ENCODE measurements at regions not wholly inside any gene's neighbourhood (a gene's known extent, or its start where the extent isn't known, plus 50 kb on each side); places are given as distances from the start of the nearest gene placed in this dataset.

DNA sequence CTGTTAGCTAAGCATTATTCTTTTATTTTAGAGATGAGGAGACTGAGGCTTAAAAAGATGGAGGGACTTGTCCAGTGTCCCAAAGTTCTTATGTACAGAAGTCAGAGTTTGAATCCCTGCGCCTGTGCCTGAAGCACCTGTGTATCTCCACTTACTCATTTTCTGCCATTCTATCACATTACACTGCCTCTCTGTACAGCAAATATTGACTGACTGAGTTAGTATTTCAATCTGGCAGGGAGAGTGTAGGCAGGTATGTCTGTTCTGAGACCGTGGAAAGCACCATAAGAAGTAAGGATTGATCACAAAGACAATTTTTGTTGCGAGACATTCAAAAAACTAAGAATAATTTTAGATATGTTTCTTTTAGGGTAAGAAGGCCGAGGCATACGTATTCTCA is 162.7 kb downstream of the KITLG start:
- no peak for DNase-seq (ENCODE audit: low read depth in 3 of 3)

DNA sequence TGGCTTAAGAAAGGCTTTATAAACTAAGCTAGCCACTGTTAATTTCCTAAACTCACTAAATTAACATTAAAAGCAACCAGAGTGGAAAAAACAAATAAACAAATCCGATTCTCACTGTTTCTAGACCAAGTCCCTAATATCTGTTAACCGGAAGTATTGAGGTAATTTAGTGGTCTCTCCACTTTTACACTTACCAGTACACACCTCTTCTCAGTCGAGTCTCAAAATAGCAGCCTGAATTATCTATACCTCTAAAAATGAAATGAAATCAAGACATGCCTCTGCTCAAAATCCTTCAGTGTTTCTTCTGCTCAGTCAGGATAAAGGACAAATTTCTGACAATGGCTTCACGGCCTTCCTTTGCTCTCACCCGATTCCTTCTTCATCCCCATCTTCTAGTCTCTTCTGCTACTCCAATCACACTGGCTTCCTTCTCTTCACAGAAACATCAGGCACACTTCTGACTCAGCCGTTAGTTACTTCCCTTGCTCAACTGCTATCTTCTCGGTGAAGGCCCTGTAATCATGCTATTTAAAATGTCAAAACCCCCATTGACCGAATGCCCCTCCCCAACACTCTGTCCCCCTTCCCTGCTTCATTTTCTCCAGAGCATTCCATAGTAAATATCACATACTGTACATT is 161.3 kb downstream of the KITLG start:
- no peak for DNase-seq (ENCODE audit: low read depth in 3 of 3)

DNA sequence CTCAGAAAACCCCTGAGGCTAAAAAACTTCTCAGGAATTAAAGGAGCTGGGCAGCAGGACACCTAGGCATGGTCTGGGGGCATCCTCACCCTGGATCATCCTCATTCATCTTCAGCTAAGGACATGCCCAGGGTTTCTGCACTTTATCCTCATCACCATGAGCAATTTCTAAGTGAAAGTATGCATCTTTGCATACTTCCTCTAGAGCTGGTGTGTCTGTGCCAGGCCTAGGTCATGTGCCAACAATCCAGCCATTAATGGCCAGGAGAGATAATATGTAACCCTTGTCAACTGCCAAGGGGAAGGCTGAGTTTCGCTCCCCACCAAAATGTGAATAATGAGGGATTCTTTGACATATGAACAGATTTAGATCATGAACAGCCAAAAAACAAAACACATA is 160.5 kb downstream of the KITLG start:
- no peak for DNase-seq (ENCODE audit: low read depth in 3 of 3)

DNA sequence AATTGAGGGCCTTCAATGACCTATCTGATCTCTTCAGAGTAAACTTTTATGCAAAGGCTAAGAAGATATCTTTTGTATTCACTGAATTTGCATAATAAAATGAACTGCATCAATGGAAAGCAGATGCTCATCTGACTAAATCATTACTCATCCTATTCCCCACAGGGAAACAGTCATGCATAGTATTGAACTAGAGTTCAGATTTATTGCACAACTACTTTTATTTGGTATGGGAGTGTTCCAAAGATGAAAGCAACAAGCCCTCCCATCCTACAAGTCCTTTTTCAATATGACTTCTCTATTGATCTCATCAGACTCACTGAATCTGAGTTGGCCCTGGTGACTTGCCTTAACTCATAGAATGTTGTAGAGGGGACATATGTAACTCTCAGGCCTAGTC is 159.8 kb downstream of the KITLG start:
- DNase-seq (ENCODE audit: low read depth in 3 of 3) = no peak

DNA sequence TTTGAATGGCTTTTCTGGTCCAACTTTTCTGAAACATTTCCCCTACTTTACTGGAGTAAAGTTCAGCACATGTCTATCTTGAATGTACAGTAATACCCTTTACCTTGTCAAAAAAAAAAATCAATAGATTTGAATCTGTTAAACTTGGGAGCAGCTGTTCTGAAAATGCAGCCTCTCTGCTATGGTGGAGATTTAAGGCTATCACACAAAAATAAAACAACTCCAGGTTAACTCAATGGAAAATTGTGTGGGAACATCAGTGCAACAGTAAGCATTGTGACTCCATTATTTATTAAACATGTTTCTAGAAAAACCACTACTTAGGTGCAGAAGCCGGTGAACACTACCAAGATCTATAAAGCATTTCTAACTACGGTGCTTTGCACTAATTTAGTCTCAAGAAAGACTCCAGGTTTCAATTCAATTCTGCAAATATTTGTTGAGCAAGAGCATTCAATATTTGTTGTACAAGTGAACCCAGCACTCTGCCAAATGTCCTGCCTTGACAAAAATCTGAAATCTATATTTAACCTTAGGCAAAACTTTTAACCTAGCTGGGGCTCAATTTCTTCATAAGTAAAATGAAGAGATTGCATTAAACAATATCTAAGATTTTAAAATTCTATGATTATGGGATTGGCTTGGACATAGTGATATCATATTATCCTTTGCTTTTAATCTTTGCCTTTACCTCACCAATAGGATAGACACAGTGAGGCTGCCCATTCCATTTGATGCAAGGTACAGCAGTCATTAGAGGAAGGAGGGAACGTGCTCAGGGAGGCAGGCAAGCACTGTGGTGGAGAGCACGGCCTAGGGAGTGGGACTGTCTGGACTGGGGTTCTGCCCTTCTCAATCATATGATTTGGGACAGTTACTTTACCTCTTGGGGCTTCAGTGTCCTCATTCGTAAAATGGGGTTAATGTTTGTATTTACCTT is 155.2 kb downstream of the KITLG start:
- no peak for DNase-seq (ENCODE audit: low read depth in 3 of 3)

DNA sequence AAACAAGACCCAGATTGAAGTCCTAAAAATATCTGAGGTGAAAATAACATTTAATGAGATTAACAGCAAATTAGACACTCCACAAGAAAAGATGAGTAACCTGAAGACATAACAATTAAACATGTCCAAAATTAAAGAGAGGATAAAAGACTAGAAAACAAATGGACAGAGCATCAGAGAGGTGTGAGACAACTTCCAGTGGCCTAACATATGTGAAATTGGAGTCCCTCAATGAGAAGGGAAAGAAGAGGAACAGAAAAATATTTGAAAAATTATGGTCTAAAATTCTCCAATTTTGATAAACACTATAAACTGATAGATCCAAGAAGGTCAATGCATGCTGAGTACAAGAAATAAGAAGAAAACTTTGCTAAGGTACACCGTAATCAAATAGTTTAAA is 151.9 kb downstream of the KITLG start:
- DNase-seq (ENCODE audit: low read depth in 3 of 3) = no peak

DNA sequence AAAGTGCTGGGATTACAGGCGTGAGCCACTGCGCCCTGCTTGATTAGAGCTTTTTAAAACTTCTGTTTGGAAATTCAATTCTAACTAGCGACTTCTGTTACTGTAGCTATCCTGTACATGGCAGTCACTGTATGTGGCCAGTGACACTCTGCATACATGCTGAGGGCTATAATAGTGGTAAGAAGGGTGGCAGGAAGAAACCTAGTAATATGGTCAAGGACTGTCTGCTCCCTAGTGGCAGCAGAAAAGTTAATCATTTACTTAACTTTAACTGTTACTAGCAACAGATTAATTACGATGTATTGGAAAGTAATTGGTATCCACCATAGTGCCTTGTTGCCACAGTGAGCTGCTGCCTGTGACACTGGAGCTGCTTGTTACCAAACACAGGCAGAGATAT is 149.0 kb downstream of the KITLG start:
- DNase-seq (ENCODE audit: low read depth in 3 of 3) = no peak

DNA sequence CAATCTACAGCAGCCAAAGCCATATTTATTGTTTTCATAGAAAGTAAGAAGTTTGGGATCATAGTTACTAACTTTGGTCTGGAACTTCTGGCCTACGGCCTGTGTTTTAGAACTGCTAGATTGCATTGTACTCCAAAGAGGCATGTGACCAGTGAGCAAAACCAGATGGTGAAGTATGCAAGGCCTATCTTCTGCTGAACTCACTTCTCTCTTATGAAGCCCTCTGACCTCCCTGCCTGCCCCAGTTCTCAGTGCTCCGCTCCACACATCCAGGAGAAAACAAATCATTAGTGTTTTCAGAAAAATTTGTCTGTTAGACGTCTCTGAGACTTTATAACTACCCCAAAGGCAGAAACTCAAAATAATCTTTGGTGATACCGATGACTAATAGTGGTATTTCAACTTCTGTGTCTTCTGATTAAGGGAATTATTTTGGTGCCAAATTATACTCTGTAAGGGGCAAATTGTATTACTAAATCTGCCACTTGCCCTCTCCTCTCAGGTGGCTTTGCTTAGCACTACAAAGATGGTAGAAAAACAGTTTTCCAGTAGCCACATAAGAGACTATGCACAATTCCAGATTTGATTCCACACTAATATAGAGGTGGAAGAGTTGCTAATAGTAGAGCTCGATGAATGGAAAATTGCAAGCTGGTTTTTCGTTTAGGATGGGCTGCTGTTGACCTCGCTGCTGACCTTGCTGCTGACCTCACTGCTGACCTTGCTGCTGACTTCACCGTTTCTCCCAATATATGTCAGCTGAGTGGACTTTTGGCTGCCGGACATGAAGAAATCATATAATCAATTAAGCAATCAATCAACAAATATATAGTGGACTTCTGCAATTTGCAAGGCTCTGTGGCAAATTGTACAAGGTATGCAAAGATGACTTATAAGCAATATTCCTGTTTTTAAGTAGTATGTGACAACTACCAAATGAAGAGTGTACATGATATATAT is 147.5 kb downstream of the KITLG start:
- DNase-seq (ENCODE audit: low read depth in 3 of 3) = no peak

DNA sequence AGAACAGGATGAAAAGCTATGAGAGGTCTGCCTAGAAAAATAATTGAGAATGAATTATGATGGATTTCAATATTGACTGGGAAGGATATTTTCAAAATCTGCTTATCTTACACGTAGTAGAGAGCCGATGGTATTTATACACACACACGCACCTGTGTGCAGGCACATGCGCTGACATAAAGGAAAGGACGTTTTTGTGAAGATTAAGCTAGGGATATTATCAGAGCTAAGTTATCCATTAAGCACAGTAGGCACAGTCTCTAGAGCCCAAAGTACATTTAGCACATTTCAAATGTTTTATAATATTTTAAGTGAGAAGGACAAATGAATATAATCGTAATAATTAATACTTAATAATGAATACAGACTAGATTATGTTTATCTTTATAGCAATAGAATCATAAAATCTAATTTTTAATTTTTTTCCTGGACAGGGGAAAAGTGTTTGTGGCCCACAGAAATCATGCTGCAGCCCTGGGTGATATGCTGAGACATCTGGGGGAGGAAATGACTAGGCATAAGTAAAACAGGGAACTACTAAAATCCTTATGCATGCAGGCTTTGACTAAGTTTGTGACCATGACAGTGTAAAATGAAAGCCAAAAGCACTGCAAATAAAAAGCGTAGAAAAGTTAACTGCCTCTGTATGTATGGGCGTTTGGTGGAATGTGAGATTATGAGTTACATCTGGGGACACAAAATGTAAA is 146.1 kb downstream of the KITLG start:
- no peak for DNase-seq (ENCODE audit: low read depth in 3 of 3)

DNA sequence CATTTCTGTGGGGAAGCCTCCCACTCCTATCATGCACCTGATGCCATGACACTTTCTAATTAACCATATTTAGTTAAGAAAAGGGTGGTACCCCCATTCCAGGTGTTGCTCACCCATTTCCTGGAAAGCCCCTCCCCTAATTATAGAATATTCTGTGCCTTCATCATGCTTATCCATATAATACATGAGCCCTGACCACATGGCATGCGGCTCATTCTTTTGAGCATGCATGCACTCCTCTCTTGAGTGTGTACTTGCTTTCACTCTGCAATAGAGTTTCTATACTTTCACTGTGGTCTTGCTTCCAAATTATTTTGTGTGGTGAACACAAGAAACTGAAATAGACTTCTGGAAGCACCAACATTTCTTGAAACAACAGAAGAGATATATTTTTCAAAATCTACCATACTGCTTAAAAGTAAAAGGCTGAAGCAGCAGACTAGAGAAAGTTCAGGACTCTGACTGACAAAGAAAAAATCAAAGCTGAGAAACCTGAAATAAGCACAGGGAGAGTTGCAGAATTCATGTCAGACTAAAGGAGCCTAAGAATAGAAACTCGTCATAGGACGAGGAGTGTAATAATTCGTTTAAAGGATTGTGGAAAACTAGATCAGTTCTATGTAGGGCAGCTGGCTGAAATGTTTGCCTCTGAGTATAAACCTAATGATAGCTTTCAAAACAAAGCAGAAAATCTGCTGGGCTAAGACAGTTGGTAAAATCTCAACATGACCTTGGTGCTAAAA is 144.8 kb downstream of the KITLG start:
- no peak for DNase-seq (ENCODE audit: low read depth in 3 of 3)

DNA sequence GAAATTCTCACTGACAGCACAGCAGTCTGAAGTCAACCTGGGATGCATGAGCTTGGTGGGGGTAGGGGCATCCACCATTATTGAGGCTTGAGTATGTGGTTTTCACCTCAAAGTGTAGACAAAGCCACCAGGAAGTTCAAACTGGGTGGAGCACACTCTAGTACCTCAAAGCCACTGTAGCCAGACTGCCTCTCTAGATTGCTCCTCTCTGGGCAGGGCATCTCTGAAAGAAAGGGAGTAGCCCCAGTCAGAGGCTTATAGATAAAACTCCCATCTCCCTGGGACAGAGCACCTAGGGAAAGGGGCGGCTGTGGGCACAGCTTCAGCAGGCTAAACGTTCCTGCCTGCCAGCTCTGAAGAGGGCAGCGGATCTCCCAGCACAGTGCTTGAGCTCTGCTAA is 143.0 kb downstream of the KITLG start:
- no peak for DNase-seq (ENCODE audit: low read depth in 3 of 3)

Data from stimulated activated CD4-positive, alpha-beta T cell treated with anti-CD3 and anti-CD28 coated beads, TNF-alpha, amount 100 ng/mL, for 48 hours (primary cell).